ENCODE measurements at regions not wholly inside any gene's neighbourhood (a gene's known extent, or its start where the extent isn't known, plus 50 kb on each side); places are given as distances from the start of the nearest gene placed in this dataset.

DNA sequence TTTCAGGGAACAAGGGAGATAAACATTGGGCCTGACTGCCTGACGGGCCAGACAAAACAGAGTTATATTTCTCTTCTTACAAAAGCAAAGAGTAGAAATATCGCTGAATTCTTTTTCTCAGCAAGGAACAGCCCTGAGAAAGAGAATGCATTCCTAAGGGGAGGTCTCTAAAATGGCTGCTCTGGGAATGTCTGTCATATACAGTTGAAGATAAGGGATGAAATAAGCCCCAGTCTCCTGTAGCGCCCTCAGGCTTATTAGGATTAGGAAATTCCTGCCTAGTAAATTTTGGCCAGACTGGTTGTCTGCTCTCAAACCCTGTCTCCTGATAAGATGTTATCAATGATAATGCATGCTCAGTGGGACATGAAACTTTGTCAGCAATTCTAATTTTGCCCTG lies 134.9 kb upstream of the CNTNAP5 start:
- ATAC-seq (replicated peaks; ENCODE audit: extremely low read depth, poor library complexity, severe bottlenecking): no peak
- H3K27ac Mint-ChIP-seq (ENCODE audit: low read depth): no peak overlapping the region
- no peaks in the 10 kb centered on the region for H3K4me1 Mint-ChIP-seq
- no peak overlapping the region for H3K4me3 Mint-ChIP-seq
- no peaks in the 10 kb centered on the region for H3K27me3 Mint-ChIP-seq
- no peak for DNase-seq (ENCODE audit: low spot score in 2 of 2)
- peaks cover 52% of the 10 kb centered on the region for H3K9me3 Mint-ChIP-seq
- H3K36me3 Mint-ChIP-seq (ENCODE audit: insufficient read depth): no peaks in the 10 kb centered on the region

- no peak overlapping the region for H3K4me3 Mint-ChIP-seq
- DNase-seq (ENCODE audit: low spot score in 2 of 2) (no peak), ATAC-seq (replicated peaks; ENCODE audit: extremely low read depth, poor library complexity, severe bottlenecking) (no peak)
- no peaks in the 10 kb centered on the region for H3K27me3 Mint-ChIP-seq
- H3K27ac Mint-ChIP-seq (ENCODE audit: low read depth): no peak overlapping the region
- H3K4me1 Mint-ChIP-seq: no peaks in the 10 kb centered on the region
- no peaks in the 10 kb centered on the region for H3K36me3 Mint-ChIP-seq (ENCODE audit: insufficient read depth)
- H3K9me3 Mint-ChIP-seq: peaks cover 41% of the 10 kb centered on the region
Observed at GRCh38 chr2:123894167-123894566, 130.9 kb upstream of the CNTNAP5 start.

- no peak overlapping the region for H3K4me3 Mint-ChIP-seq
- H3K9me3 Mint-ChIP-seq: peaks cover 40% of the 10 kb centered on the region
- H3K4me1 Mint-ChIP-seq: no peaks in the 10 kb centered on the region
- DNase-seq (ENCODE audit: low spot score in 2 of 2) (no peak), ATAC-seq (replicated peaks; ENCODE audit: extremely low read depth, poor library complexity, severe bottlenecking) (no peak)
- H3K27ac Mint-ChIP-seq (ENCODE audit: low read depth): no peak overlapping the region
- H3K36me3 Mint-ChIP-seq (ENCODE audit: insufficient read depth): no peaks in the 10 kb centered on the region
- no peaks in the 10 kb centered on the region for H3K27me3 Mint-ChIP-seq
Observed at GRCh38 chr2:123895651-123896050, 129.4 kb upstream of the CNTNAP5 start.

GRCh38 chr2:123901256-123901655 lies 123.8 kb upstream of the CNTNAP5 start:
- Mint-ChIP-seq H3K27me3 (no peaks in the 10 kb centered on the region), H3K4me3 (no peak overlapping the region), H3K27ac (ENCODE audit: low read depth) (no peak overlapping the region), H3K9me3 (peaks cover 32% of the 10 kb centered on the region), H3K36me3 (ENCODE audit: insufficient read depth) (no peaks in the 10 kb centered on the region), H3K4me1 (no peaks in the 10 kb centered on the region)
- ATAC-seq (replicated peaks; ENCODE audit: extremely low read depth, poor library complexity, severe bottlenecking) (no peak), DNase-seq (ENCODE audit: low spot score in 2 of 2) (no peak)

DNA sequence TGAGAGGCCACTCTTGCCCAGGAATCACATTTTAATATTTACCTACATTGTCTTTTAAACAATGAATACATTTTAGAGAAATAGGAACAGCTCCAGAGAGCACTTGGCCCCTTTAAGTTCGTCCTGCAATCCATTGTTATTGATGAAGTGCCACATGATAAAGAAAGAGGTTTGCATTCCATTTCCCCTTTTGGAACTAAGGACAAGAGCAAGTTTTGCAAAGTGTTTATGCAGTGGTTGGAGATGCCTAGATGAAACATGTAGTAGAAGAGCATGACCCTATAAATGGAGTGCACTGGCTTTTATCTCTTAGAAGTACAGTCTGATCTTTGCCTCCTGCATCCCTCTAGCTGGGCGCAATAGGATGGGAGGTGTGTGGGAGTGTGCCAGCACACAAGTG lies 118.7 kb upstream of the CNTNAP5 start:
- no peaks in the 10 kb centered on the region for H3K4me1 Mint-ChIP-seq
- H3K27me3 Mint-ChIP-seq: no peaks in the 10 kb centered on the region
- no peak overlapping the region for H3K4me3 Mint-ChIP-seq
- no peaks in the 10 kb centered on the region for H3K36me3 Mint-ChIP-seq (ENCODE audit: insufficient read depth)
- H3K27ac Mint-ChIP-seq (ENCODE audit: low read depth): no peak overlapping the region
- no peak for DNase-seq (ENCODE audit: low spot score in 2 of 2)
- peaks cover 26% of the 10 kb centered on the region for H3K9me3 Mint-ChIP-seq
- no peak for ATAC-seq (replicated peaks; ENCODE audit: extremely low read depth, poor library complexity, severe bottlenecking)

GRCh38 chr2:123908522-123908921 lies 116.6 kb upstream of the CNTNAP5 start:
- Mint-ChIP-seq H3K27ac (ENCODE audit: low read depth) (no peak overlapping the region), H3K27me3 (no peaks in the 10 kb centered on the region), H3K4me1 (no peaks in the 10 kb centered on the region), H3K9me3 (peaks cover 29% of the 10 kb centered on the region), H3K4me3 (no peak overlapping the region), H3K36me3 (ENCODE audit: insufficient read depth) (no peaks in the 10 kb centered on the region)
- DNase-seq (ENCODE audit: low spot score in 2 of 2) (no peak), ATAC-seq (replicated peaks; ENCODE audit: extremely low read depth, poor library complexity, severe bottlenecking) (no peak)

DNA sequence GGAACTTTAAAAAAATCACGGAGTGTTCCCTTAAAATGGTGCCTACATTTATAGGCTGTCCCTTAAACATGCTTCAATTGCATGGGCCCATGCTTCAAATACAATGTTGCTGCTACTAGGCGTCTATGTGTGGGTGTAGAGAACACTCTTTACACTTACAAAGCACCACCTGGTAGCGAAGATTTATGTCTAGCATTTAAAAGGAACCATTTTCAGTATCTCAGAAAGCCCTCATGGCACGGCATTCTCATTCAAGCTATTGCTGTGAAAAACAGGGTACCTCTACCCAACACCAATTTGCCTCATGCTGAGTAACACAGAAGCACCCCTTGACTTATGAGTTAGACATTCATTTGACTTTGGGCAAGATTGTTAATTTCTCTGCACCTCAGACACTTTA lies 112.9 kb upstream of the CNTNAP5 start:
- no peak overlapping the region for H3K4me3 Mint-ChIP-seq
- H3K9me3 Mint-ChIP-seq: peaks cover 30% of the 10 kb centered on the region
- no peaks in the 10 kb centered on the region for H3K4me1 Mint-ChIP-seq
- no peaks in the 10 kb centered on the region for H3K36me3 Mint-ChIP-seq (ENCODE audit: insufficient read depth)
- DNase-seq (ENCODE audit: low spot score in 2 of 2) (no peak), ATAC-seq (replicated peaks; ENCODE audit: extremely low read depth, poor library complexity, severe bottlenecking) (no peak)
- H3K27me3 Mint-ChIP-seq: no peaks in the 10 kb centered on the region
- H3K27ac Mint-ChIP-seq (ENCODE audit: low read depth): no peak overlapping the region

DNA sequence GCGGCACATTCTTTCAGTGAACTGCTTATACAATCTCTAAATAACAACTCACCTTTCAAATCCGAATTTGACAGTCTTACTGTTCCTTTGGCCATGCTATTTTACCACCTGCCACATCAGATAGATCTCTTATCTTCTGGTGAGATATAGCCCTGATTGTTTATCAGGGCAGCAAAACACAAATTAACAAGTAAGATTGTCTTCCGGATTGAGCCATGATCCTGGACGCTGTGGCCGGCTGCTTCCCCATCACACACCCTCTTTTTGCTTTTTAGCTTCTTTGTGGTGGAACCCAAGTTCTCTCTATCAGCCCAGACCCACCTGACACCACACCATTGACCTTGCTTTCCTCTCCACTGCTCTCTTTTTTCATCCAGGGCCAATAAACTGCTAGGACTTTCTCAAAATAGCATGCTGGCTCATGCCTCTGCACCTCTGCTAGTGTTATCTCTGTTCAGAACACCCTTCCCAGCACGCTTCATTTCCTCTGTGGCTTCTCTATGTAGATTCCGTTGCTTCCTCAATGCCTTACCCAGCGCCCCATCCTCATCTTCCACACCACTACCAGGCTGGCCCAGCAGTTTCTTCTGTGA lies 111.8 kb upstream of the CNTNAP5 start:
- H3K4me3 Mint-ChIP-seq: no peak overlapping the region
- DNase-seq (ENCODE audit: low spot score in 2 of 2) (no peak), ATAC-seq (replicated peaks; ENCODE audit: extremely low read depth, poor library complexity, severe bottlenecking) (no peak)
- H3K4me1 Mint-ChIP-seq: no peaks in the 10 kb centered on the region
- H3K27ac Mint-ChIP-seq (ENCODE audit: low read depth): no peak overlapping the region
- no peaks in the 10 kb centered on the region for H3K27me3 Mint-ChIP-seq
- no peaks in the 10 kb centered on the region for H3K36me3 Mint-ChIP-seq (ENCODE audit: insufficient read depth)
- peaks cover 32% of the 10 kb centered on the region for H3K9me3 Mint-ChIP-seq

- DNase-seq (ENCODE audit: low spot score in 2 of 2): no peak
- no peak for ATAC-seq (replicated peaks; ENCODE audit: extremely low read depth, poor library complexity, severe bottlenecking)
- no peaks in the 10 kb centered on the region for H3K4me1 Mint-ChIP-seq
- no peaks in the 10 kb centered on the region for H3K27me3 Mint-ChIP-seq
- peaks cover 35% of the 10 kb centered on the region for H3K9me3 Mint-ChIP-seq
- H3K27ac Mint-ChIP-seq (ENCODE audit: low read depth): no peak overlapping the region
- no peak overlapping the region for H3K4me3 Mint-ChIP-seq
- H3K36me3 Mint-ChIP-seq (ENCODE audit: insufficient read depth): no peaks in the 10 kb centered on the region
Observed at GRCh38 chr2:123915380-123915779, 109.7 kb upstream of the CNTNAP5 start.

GRCh38 chr2:123916051-123916450 lies 109.0 kb upstream of the CNTNAP5 start:
- ATAC-seq (replicated peaks; ENCODE audit: extremely low read depth, poor library complexity, severe bottlenecking) (no peak), DNase-seq (ENCODE audit: low spot score in 2 of 2) (no peak)
- H3K4me3 Mint-ChIP-seq: no peak overlapping the region
- no peaks in the 10 kb centered on the region for H3K36me3 Mint-ChIP-seq (ENCODE audit: insufficient read depth)
- H3K4me1 Mint-ChIP-seq: no peaks in the 10 kb centered on the region
- no peaks in the 10 kb centered on the region for H3K27me3 Mint-ChIP-seq
- H3K27ac Mint-ChIP-seq (ENCODE audit: low read depth): no peak overlapping the region
- H3K9me3 Mint-ChIP-seq: peaks cover 33% of the 10 kb centered on the region

GRCh38 chr2:123916531-123916930 lies 108.6 kb upstream of the CNTNAP5 start:
- no peak overlapping the region for H3K4me3 Mint-ChIP-seq
- H3K36me3 Mint-ChIP-seq (ENCODE audit: insufficient read depth): no peaks in the 10 kb centered on the region
- no peak for ATAC-seq (replicated peaks; ENCODE audit: extremely low read depth, poor library complexity, severe bottlenecking)
- H3K9me3 Mint-ChIP-seq: peaks cover 31% of the 10 kb centered on the region
- no peaks in the 10 kb centered on the region for H3K27me3 Mint-ChIP-seq
- H3K4me1 Mint-ChIP-seq: no peaks in the 10 kb centered on the region
- no peak overlapping the region for H3K27ac Mint-ChIP-seq (ENCODE audit: low read depth)
- no peak for DNase-seq (ENCODE audit: low spot score in 2 of 2)

DNA sequence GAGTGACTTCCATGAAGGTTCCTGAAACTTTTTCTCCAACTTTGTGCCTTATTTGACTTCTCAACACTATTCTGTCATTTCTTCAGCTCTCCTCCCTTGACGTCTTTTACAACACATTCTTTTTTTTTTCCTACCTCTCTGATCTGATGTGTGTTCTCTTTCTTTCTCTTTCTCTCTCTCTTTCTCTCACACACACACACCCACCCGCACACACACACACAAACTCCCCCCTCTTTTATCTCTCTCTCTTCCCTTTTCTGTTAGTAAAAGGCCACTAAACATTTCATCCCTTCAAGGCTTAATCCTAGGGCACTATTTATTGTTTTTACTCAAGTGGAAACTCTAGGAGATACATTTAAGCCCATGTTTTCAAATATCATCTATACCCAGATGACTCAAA lies 107.8 kb upstream of the CNTNAP5 start:
- H3K4me1 Mint-ChIP-seq: no peaks in the 10 kb centered on the region
- peaks cover 31% of the 10 kb centered on the region for H3K9me3 Mint-ChIP-seq
- H3K4me3 Mint-ChIP-seq: no peak overlapping the region
- no peak for DNase-seq (ENCODE audit: low spot score in 2 of 2)
- ATAC-seq (replicated peaks; ENCODE audit: extremely low read depth, poor library complexity, severe bottlenecking): no peak
- no peaks in the 10 kb centered on the region for H3K27me3 Mint-ChIP-seq
- H3K36me3 Mint-ChIP-seq (ENCODE audit: insufficient read depth): no peaks in the 10 kb centered on the region
- no peak overlapping the region for H3K27ac Mint-ChIP-seq (ENCODE audit: low read depth)

DNA sequence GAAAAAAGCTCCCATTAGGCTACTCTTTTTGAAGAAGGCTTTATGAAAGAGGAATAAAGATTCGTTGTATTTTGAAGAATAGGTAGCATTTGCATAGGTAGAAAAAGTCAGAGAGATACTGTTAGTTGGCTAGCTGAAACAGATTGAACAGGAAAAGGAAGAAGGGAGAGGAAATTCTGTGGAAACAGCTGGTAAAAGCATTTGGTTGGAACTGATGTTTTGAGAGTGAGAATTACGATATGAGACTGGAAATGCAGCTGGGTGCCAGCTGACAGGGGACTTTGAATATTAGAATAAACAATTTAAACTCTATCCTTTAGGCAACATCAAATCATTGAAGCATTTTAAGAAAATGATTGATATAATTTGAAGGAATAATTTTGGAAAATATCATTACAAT lies 96.7 kb upstream of the CNTNAP5 start:
- Mint-ChIP-seq H3K27me3 (no peaks in the 10 kb centered on the region), H3K4me1 (no peaks in the 10 kb centered on the region), H3K36me3 (ENCODE audit: insufficient read depth) (no peaks in the 10 kb centered on the region), H3K4me3 (no peak overlapping the region), H3K9me3 (peaks cover 20% of the 10 kb centered on the region), H3K27ac (ENCODE audit: low read depth) (no peak overlapping the region)
- ATAC-seq (replicated peaks; ENCODE audit: extremely low read depth, poor library complexity, severe bottlenecking) (no peak), DNase-seq (ENCODE audit: low spot score in 2 of 2) (no peak)

DNA sequence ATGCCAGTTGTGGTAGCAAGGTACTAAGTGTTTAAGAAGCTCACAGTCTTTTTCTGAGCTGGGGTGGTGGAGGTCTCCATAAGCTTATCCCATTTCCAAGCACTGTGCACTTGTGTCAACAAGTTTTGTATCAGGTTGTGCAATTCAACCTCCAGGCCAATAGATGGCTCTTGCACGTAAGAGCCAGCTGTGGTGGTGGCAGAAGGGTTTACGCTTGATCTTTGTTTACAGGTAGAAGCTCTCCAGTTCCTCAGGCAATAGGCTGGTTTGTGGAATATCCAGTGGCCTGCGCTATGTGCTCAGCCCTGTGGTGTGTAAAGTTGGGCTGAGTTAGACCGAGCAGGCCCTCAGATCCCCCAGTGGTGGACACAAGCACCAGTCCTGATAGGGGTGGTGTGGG lies 89.7 kb upstream of the CNTNAP5 start:
- Mint-ChIP-seq H3K4me3 (no peak overlapping the region), H3K9me3 (peaks cover 16% of the 10 kb centered on the region), H3K27me3 (no peaks in the 10 kb centered on the region), H3K4me1 (no peaks in the 10 kb centered on the region), H3K27ac (ENCODE audit: low read depth) (no peak overlapping the region), H3K36me3 (ENCODE audit: insufficient read depth) (no peaks in the 10 kb centered on the region)
- no peak for ATAC-seq (replicated peaks; ENCODE audit: extremely low read depth, poor library complexity, severe bottlenecking)
- DNase-seq (ENCODE audit: low spot score in 2 of 2): no peak
